WI38 (cell line): ENCODE measurements at regions not wholly inside any gene's neighbourhood (a gene's known extent, or its start where the extent isn't known, plus 50 kb on each side); places are given as distances from the start of the nearest gene placed in this dataset.

Source experiments
- H3K4me3 ChIP-seq: 2 replicates; pipeline ENCODE4 v1.5.1; 2011; ENCODE audit warnings: low read depth, mild to moderate bottlenecking, control low read depth, low read length
- TF ChIP-seq, protein P1 (sequence below): IDR thresholded peaks from 2 replicates; pipeline ENCODE4 v1.5.1; 2012; ENCODE audit warnings: low read depth, mild to moderate bottlenecking, control low read depth, low read length

DNA sequence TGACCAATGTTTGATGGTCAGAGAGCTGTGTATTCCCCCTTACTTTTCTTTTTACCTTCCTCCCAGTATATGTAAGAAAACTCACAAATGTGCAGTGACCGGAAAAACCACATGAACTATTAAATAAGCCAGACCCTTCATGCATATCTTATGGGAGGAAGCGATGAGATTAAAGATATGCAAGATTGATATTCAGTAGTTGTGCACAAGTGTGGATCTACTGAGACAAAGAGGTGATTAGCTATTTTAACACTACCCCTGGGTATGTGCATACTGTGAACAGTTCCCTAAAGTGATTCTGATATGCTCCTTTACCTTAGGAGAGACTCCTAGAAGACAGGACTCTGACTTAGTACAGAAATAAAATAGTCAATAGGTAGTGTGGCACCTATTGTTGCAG is 328.3 kb downstream of the EPHA4 start:
- TF ChIP-seq, protein P1, sequence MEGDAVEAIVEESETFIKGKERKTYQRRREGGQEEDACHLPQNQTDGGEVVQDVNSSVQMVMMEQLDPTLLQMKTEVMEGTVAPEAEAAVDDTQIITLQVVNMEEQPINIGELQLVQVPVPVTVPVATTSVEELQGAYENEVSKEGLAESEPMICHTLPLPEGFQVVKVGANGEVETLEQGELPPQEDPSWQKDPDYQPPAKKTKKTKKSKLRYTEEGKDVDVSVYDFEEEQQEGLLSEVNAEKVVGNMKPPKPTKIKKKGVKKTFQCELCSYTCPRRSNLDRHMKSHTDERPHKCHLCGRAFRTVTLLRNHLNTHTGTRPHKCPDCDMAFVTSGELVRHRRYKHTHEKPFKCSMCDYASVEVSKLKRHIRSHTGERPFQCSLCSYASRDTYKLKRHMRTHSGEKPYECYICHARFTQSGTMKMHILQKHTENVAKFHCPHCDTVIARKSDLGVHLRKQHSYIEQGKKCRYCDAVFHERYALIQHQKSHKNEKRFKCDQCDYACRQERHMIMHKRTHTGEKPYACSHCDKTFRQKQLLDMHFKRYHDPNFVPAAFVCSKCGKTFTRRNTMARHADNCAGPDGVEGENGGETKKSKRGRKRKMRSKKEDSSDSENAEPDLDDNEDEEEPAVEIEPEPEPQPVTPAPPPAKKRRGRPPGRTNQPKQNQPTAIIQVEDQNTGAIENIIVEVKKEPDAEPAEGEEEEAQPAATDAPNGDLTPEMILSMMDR, result no peak
- H3K4me3 ChIP-seq, result no peak overlapping the region

DNA sequence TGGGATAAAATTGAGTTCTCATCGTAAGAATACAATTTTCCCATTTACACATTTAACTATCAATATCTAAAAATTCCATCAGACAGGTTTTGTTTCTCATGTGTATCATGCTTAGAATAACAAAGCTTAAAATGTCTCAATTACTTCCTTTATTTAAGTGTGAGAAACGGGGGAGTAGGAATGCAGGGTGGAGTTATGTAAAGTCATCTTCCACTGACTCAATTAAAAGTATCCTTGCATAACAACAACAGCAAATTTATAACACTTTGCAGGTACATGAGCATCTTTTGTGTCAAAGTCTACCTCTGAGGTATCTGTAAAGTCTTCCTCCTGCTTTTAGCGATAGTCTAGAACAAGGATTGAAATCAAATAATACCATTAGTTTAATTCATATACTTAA is 327.1 kb downstream of the EPHA4 start:
- no peak overlapping the region for H3K4me3 ChIP-seq
- TF ChIP-seq, protein P1, result no peak

DNA sequence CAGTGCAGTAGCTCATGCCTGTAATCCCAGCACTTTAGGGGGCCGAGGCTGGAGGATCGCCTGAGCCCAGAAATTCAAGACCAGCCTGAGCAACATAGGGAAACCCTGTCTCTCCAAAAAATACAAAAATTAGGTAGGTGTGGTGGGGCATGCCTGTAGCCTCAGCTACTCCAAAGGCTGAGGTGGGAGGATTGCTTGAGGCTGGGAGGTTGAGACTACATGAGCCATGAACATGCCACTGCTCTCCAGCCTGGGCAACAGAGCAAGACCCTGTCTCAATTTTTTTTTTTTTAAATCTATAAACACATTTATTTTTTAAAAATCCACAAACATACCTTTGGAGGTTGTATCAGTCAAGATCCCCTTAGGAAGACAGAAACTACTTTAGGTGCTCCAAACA is 326.3 kb downstream of the EPHA4 start:
- TF ChIP-seq, protein P1, result no peak
- no peak overlapping the region for H3K4me3 ChIP-seq

GRCh38 chr2:221254299-221254698 is 317.8 kb downstream of the EPHA4 start:
- TF ChIP-seq, protein P1, result no peak
- H3K4me3 ChIP-seq, result no peak overlapping the region

GRCh38 chr2:221255862-221256261 is 316.2 kb downstream of the EPHA4 start:
- TF ChIP-seq, protein P1, result no peak
- no peak overlapping the region for H3K4me3 ChIP-seq

- TF ChIP-seq, protein P1, result no peak
- H3K4me3 ChIP-seq, result no peak overlapping the region
These were observed 313.6 kb downstream of the EPHA4 start for GRCh38 chr2:221258464-221258863.

- H3K4me3 ChIP-seq, result no peak overlapping the region
- TF ChIP-seq, protein P1, result no peak
These were observed 309.5 kb downstream of the EPHA4 start for GRCh38 chr2:221262651-221263050.
